Nephron progenitor cell (in vitro differentiated cells): ENCODE measurements at regions not wholly inside any gene's neighbourhood (a gene's known extent, or its start where the extent isn't known, plus 50 kb on each side); places are given as distances from the start of the nearest gene placed in this dataset.

Source experiments
- DNase-seq: peaks from one replicate; pipeline ENCODE4 v3.0.0; 2021
- H3K27ac Mint-ChIP-seq: 2 replicates; pipeline ENCODE4 v1.8.0; 2021; ENCODE audit warnings: mild to moderate bottlenecking, moderate library complexity, mixed read lengths
- H3K27me3 Mint-ChIP-seq: 2 replicates; pipeline ENCODE4 v1.8.0; 2021; ENCODE audit warnings: mild to moderate bottlenecking, low read depth, mixed read lengths; ENCODE audit not compliant: poor library complexity
- H3K36me3 Mint-ChIP-seq: 2 replicates; pipeline ENCODE4 v1.8.0; 2021; ENCODE audit warnings: low read depth, mixed read lengths
- H3K4me1 Mint-ChIP-seq: 2 replicates; pipeline ENCODE4 v1.8.0; 2021; ENCODE audit warnings: mixed read lengths
- H3K4me3 Mint-ChIP-seq: 2 replicates; pipeline ENCODE4 v1.8.0; 2021; ENCODE audit warnings: mild to moderate bottlenecking, moderate library complexity, mixed read lengths
- H3K9me3 Mint-ChIP-seq: 2 replicates; pipeline ENCODE4 v1.8.0; 2021; ENCODE audit warnings: mild to moderate bottlenecking, moderate library complexity, mixed read lengths
- CTCF ChIP-seq: fragments of 200-600 bp; sonication (generic); IDR thresholded peaks from 2 replicates; pipeline ENCODE4 v1.5.0; 2021; ENCODE audit warnings: antibody characterized with exemption

- Mint-ChIP-seq H3K4me3 (no peak overlapping the region), H3K36me3 (no peaks in the 10 kb centered on the region), H3K27ac (no peak overlapping the region), H3K9me3 (no peaks in the 10 kb centered on the region), H3K4me1 (peaks cover 4% of the 10 kb centered on the region), H3K27me3 (peaks cover 3% of the 10 kb centered on the region)
- DNase-seq, result no peak
- TF ChIP-seq CTCF, result no peak
Observed at GRCh38 chr18:71079606-71080005, 790.8 kb downstream of the SOCS6 start.

GRCh38 chr18:71077451-71077850 lies 788.6 kb downstream of the SOCS6 start:
- H3K9me3 Mint-ChIP-seq, result no peaks in the 10 kb centered on the region
- H3K4me1 Mint-ChIP-seq, result peaks cover 4% of the 10 kb centered on the region
- H3K36me3 Mint-ChIP-seq, result no peaks in the 10 kb centered on the region
- peaks cover 3% of the 10 kb centered on the region for H3K27me3 Mint-ChIP-seq
- no peak for DNase-seq
- no peak overlapping the region for H3K4me3 Mint-ChIP-seq
- no peak for TF ChIP-seq CTCF
- H3K27ac Mint-ChIP-seq, result no peak overlapping the region

- H3K27ac Mint-ChIP-seq, result no peak overlapping the region
- TF ChIP-seq CTCF, result no peak
- H3K4me3 Mint-ChIP-seq, result no peak overlapping the region
- H3K4me1 Mint-ChIP-seq, result peaks cover 4% of the 10 kb centered on the region
- no peak for DNase-seq
- no peaks in the 10 kb centered on the region for H3K9me3 Mint-ChIP-seq
- peaks cover 3% of the 10 kb centered on the region for H3K27me3 Mint-ChIP-seq
- no peaks in the 10 kb centered on the region for H3K36me3 Mint-ChIP-seq
Observed at GRCh38 chr18:71075147-71075546, 786.3 kb downstream of the SOCS6 start.

- H3K27me3 Mint-ChIP-seq, result peaks cover 3% of the 10 kb centered on the region
- no peaks in the 10 kb centered on the region for H3K4me1 Mint-ChIP-seq
- no peaks in the 10 kb centered on the region for H3K36me3 Mint-ChIP-seq
- no peak overlapping the region for H3K4me3 Mint-ChIP-seq
- no peak for TF ChIP-seq CTCF
- no peak for DNase-seq
- no peaks in the 10 kb centered on the region for H3K9me3 Mint-ChIP-seq
- no peak overlapping the region for H3K27ac Mint-ChIP-seq
Observed at GRCh38 chr18:71068338-71068737, 779.5 kb downstream of the SOCS6 start.

- DNase-seq, result no peak
- TF ChIP-seq CTCF, result no peak
- no peak overlapping the region for H3K27ac Mint-ChIP-seq
- no peak overlapping the region for H3K4me3 Mint-ChIP-seq
- no peaks in the 10 kb centered on the region for H3K9me3 Mint-ChIP-seq
- H3K4me1 Mint-ChIP-seq, result peaks cover 10% of the 10 kb centered on the region
- H3K36me3 Mint-ChIP-seq, result no peaks in the 10 kb centered on the region
- H3K27me3 Mint-ChIP-seq, result peaks cover 7% of the 10 kb centered on the region
Observed at GRCh38 chr18:71049893-71050292, 761.0 kb downstream of the SOCS6 start.

- Mint-ChIP-seq H3K36me3 (no peaks in the 10 kb centered on the region), H3K27ac (no peak overlapping the region), H3K4me3 (no peak overlapping the region), H3K4me1 (peaks cover 9% of the 10 kb centered on the region), H3K9me3 (no peaks in the 10 kb centered on the region), H3K27me3 (peaks cover 9% of the 10 kb centered on the region)
- no peak for DNase-seq
- no peak for TF ChIP-seq CTCF
Observed at GRCh38 chr18:71047882-71048281, 759.0 kb downstream of the SOCS6 start.
